Stimulated activated CD4-positive, alpha-beta T cell treated with anti-CD3 and anti-CD28 coated beads, Interleukin-1b, Interleukin-23, amount 100 ng/mL, for 48 hours (primary cell): ENCODE measurements at regions not wholly inside any gene's neighbourhood (a gene's known extent, or its start where the extent isn't known, plus 50 kb on each side); places are given as distances from the start of the nearest gene placed in this dataset.
A peak's percentile ranks its signal among the peaks of the same experiment; 100 is the strongest.
"Not testable (repeated sequence)": the region's sequence is repeated elsewhere in the genome, so short reads cannot be mapped to it uniquely, and the experiment has no call there.

Experiments used
- DNase-seq: peaks from one replicate; pipeline ENCODE4 v3.0.0-alpha.2; 2020

DNA sequence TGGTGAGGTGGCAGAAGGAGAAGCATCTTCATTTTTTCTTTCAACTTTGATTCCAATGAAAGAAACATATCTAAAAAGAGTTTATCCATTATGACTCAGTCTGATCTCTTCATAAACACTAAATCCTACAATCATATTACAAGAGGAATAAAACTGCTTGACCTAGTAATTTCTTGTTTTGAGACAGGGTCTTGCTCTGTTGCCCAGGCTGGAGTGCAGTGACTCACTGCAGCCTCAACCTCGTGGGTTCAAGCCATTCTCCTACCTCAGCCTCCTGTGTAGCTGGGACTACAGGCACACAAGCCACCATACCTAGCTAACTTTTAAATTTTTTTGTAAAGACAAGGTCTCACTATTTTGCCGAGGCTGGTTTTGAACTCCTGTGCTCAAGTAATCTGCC, 147.2 kb downstream of the NDUFA12 start:
- no peak for DNase-seq

DNA sequence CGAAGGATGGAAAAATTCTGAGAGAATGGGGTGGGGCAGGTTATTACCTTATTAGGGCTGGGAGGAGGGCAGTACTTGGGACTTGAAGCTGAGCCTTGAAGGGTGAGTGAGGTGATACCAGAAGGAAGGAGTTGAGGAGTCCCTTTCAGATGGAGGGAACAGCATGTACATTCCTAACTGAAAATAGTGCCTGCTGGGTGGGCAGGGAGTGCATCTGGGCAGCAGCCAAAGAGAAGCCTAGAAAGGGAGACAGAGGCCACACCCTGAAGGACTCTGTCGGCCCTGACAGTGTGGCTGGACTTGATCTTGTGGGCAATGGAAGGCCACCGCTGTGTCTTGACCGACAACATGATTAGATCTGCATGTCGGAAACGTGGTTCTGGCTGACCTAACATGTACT, 147.6 kb downstream of the NDUFA12 start:
- no peak for DNase-seq

DNA sequence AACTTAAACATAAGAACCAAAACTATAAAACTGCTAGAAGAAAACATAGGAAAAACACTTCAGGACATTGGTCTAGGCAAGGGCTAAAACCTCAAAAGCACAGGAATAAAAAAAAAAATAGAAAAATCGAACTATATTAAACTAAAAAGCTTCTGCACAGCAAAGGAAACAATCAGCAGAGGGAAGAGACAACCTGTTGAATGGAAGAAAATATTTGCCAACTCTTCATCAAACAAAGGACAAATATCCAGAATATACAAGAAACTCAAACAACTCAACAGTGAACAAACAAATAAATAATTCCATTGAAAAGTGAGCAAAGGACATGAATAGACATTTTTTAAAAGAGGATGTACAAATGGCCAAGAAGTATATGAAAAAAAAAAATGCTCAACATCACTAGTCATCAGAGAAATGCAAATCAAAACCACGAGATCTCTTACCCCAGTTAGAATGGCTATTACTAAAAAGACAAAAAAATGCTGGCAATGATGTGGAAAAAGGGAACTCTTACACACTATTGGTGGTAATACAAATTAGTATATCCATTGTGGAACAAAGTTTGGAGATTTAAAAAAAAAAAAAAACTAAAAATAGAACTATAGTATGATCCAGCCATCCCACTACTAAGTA, 152.0 kb downstream of the NDUFA12 start:
- DNase-seq: no peak

DNA sequence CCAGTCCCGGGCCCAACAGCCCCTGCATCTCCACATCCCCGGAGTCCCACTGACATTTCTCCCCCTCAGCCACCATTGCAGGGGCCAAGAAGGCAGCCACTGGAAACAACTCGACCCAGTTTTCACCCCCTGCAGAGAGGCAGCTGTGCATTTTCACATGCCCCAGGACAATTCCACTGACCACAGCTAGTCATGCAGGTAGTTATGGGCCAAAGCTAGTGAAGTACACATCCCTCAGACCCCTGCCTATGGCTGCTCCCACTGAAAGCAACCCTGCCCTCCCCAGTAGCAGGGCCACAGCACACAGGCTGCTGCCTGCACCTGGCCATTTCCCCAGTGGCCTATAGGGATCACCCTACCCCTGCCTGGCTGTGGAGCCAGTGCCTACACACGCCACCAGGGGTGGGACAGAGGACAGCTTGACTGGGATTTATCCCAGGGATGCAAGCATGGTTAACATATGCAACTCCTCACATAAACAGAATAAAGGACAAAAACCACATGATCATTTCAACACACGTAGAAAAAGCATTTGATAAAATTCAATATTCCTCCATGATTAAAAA, 154.0 kb downstream of the NDUFA12 start:
- DNase-seq: no peak

DNA sequence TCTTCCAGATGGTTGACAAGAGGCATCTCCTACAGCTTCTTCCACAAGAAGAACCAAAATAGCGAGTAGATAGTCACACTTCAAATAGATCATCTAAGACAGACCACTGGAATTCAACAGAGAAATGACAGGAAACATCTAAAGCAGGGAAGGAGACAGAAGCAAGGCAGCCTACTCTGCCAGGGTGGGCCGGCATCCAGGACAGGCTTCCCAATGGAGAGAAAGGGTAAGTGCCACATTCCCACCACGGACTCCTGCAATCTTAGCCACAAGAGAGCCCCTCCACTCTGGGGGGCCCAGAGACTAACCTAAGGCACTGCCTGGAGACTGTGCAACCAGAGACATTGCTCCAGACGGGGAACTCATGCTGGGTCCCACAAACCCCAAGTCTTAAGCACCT, 154.5 kb downstream of the NDUFA12 start:
- no peak for DNase-seq

DNA sequence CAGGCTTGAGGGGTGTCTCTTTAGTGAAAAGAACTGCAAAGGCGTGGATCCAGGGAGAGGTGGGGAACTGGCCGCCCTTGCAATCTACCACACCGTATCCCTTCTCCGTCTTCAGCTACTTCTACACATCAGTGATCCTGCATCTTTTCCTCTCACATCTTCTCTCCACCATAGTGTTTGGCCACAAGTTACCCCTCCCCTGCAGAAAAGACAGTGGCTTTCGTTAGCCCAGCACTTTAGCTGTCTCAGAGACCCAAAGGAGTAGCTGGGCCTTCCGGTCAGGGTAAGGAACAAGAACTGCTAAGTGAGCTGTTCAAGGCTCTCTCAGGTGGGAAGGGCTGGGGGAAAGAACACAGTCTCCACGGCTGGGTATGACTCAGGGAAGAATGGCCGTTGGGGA, 158.4 kb downstream of the NDUFA12 start:
- DNase-seq: no peak

DNA sequence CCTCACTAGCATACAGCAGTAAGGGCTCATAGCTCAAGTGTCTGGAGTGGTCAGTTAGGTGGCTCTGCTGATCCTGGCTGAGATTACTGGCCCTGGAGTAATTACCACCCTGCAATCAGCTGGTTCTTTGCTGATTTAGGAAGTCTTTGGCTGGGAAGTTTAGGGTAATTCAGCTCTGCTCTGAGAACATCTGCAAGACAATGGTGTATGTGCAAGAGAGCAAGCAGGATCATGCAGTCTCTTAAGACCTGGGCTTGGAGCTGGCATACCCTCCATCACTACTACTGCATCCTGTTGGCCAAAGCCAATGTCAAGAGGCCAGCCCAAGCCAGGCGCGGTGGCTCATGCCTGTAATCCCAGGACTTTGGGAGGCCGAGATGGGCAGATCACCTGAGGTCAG, 159.0 kb downstream of the NDUFA12 start:
- no peak for DNase-seq

DNA sequence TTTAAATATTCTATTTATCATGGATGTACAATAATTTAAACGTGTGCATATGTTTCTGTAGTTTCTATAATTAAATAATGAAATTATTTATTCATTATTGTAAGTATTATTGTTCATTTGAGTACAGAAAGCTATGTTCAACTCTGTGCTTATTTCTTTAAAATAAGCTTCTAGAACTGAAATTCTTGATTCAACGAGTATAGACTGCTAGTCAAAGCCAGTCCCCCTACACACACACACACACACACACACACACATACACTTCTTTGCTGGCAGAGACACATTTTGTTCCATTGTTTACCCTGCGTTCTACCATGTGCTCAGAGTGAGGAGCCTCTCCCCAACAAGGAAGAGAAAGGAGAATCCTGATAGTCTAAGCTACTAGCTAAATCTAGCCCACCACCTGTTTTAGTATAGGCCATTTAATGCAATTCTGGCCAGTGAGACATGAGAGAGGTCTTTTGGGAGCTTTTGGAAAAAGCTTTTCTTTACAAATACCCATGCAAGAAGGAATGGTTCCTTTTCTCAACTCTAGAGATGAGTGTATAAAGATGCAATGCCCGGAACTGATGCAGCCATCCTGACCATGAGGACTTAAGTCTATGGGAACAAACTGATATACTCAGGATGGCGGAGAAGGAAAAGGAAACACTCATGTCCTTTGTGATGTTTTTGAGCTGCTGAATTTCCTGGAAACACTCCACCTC, 161.4 kb downstream of the NDUFA12 start:
- DNase-seq: no peak

DNA sequence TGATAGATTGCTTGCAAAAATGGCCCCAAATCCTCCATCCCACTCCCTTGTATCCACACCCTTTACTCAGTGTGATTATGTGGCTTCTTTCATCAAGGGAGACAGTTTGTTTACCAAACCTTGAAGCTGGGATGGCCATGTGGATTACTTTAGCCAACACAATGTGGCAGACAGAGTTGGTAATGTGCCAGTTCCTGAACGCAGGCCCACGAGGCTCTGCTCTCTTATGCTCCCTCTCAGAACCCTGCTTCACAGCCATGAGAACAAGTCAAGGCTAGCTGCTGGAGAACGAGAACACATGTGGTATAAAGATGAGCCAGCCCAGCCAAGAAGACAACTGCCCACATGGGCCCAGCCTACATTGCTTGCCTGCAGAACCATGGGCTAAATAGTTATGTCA, 162.3 kb downstream of the NDUFA12 start:
- DNase-seq: no peak

DNA sequence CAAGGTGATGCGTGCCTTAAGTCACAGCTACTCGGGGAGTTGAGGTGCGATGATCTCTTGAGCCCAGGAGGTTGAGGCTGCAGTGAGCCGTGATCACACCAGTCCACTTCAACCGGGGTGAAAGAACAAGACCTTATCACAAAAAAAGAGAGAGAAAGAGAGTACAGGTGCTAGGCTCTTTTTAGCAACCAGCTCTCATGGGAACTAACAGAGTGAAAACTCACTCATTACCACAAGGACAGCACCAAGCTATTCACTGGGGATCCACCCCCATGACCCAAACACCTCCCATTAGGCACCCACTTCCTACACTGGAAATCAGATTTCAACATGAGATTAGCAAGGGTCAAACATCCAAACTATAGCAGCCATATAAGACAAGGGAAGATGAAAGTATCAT, 164.2 kb downstream of the NDUFA12 start:
- no peak for DNase-seq

DNA sequence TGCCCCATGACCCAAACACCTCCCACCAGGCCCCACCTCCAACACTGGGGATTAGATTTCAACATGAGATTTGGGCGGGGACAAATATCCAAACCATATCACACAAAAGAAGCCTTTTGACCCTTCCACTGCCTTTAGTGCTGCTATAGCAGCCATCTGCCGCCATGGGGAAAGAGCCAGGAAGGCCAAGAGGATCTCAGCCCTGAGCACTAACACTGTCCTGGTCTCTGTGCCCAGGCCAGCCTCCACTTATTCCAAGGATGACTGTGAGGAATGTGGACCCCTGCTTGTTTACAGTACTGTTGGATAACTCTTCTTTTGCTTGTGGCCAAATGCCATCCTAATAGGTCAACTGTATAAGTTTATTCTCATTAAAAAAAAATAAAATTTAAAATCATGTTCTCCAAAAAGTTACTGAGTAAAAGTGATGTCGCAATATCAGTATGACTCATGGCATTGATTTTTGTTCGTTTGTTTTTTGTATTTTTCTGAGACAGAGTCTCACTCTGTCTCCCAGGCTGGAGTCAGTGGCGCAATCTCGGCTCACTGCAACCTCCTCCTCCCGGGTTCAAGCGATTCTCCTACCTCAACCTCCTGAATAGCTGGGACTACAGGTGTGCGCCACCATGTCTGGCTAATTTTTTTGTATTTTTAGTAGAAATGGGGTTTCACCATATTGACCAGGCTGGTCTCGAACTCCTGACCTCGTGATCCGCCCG, 166.4 kb downstream of the NDUFA12 start:
- DNase-seq: not testable (repeated sequence)

DNA sequence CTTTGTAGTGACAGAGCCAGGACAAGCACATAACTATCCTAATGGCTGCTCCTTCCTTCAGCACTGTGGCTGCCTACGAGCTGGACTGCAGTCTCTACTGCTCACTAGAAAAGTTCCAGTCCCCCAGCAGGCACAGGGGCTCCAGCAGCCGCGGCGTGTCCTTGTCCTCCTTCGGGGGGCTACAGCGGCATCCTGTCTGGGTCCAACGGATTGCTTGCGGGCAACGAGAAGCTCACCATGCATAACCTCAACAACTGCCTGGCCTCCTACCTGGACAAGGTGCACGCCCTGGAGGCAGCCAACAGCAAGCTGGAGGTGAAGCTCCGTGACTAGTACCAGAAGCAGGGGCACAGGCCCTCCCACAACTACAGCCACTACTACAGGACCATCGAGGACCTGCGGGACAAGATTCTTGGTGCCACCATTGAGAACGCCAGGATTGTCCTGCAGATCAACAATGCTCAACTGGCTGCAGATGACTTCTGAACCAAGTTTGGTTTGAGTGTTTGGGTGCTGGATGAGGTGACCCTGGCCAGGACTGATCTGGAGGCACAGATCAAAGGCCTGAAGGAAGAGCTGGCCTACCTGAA, 169.4 kb downstream of the NDUFA12 start:
- DNase-seq: no peak

DNA sequence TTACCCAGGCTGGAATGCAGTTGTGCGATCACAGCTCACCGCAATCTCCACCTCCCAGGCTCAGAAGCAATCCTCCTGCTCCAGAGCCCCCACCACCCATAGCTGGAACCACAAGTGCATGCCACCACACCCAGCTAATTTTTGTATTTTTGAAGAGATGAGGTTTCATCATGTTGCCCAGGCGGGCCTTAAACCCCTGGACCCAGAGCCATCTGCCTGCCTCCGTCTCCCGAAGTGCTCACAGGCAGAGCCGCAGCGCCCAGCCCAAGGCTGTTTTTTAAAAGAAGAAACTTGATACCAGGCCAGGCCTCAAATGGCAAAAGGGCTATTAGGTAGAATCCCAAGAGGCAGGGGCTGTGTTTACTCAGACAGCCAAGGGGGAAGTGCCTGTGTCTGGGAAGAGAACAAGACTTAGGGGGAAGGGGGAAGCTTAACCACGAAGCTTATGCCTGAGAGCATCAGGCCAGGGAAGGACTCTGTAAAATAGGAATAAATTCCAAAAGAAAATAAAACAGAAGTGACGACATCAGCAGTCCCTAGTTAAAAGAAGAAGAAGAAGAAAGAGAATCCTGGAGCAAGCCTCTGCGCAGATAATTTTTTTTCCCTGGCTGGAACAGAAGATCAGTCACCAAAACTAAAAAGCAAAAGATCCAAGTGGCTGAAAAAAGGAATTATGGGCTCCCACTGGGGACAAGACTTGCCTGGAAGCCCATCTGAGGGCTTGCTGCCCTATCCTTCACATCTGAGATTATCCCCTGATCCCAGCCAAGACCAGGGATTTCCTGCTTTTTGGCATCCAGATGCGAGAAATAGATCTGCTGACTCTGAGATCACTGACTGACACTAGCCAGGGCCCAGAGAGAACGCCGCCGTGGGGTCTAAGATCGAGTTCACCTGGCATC, 170.5 kb downstream of the NDUFA12 start:
- no peak for DNase-seq

DNA sequence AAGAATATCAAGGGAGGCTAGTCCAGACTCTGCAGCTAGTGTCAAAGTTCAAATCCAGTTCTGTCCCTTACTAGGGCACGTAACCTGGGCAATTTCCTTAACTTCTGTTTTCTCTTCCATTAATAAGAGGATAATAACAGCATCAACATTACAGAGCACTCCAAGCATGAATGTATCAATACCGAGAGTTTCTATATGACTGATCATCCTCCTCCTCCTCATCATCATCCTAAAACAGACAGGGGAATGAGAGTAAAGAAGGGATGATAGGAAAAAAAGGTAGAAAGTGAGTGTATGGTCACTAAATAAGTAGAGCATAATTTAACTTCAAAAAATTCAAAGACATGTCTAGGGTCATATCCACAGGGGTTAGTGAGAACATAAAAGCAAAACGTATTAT, 171.4 kb downstream of the NDUFA12 start:
- DNase-seq: no peak

DNA sequence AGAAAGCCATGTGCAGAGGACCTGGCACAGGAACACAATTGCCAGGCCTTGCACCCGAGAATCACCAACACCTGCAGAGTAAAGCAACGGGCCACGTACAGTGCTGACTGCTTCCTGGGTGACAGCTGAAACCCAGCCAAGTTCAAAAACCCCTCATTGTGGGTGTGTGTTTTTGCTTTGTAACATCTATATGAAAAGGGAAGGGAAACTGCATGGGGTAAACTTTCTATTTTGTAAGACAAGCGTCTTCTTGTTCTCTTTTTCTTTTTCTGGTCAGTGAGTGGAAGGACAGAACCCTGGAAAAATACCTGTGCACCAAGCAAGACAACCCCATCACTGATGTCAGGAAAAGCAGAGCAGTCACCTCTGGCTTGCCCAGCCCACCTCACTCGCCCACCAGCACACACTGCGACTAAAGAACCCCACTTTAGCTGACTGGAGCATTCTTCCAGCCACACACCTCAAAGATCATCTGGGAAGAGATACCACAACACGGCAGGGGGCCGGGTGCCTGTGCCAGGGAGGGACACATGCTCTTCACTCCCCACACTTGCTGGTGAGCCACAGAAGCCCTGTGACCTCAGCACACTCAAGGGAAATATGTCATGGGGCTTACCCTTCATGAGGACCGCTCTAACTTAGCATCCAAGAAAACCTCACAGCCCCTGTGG, 172.3 kb downstream of the NDUFA12 start:
- peak; percentile 22 for DNase-seq

DNA sequence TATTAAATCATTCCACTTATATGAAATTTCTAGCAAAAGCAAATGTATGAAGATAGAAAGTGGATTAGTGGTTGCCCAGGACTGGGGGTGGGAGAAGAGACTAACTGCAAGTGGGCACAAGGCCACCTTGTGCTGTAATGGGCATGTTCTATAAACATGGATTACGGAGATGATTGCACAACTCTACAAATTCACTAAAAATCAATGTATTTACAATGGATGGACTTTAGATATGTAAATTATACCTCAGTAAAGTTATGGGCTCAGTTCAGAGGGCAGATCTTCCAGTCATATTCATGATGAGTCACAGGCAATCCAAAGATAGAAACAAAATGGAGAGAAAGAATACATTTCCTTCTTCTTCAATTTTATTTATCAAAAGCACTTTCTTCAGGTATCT, 173.9 kb downstream of the NDUFA12 start:
- DNase-seq: no peak

DNA sequence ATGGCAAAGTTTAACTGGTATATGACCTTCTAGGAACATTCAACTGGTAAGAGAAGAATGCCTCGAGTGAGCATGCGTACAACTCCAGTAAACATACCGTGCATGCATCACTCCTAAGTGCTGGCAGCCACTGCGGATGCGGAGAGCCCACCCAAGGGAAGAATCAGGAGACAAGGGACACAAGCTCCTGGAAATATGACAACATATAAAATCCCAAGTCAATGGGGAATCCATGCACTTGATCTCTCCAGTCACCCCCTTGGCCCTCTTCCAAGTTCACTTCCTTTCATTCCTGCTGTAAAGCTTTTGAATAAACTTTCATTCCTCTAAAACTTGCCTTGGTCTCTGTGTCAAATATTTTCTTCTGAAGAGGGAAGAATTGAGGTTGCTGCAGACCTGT, 168.7 kb upstream of the TMCC3 start:
- DNase-seq: no peak

DNA sequence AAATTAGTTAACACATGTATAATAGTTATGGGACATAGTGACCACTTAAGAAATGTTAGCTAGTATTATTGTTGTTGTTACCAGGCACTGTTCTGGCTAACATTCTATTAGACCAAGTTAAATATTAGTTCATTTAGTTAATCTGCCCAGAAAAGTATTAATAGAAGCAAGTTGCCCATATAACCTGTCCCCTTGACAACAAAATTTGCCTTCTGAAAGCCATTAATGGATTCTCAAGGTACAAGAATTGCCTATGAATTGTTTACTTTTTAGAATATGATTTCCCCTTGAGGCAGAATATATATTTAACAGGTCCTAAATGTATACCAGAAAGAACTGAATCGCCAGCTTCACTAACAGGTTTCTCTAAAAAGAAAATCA, 167.3 kb upstream of the TMCC3 start:
- no peak for DNase-seq

DNA sequence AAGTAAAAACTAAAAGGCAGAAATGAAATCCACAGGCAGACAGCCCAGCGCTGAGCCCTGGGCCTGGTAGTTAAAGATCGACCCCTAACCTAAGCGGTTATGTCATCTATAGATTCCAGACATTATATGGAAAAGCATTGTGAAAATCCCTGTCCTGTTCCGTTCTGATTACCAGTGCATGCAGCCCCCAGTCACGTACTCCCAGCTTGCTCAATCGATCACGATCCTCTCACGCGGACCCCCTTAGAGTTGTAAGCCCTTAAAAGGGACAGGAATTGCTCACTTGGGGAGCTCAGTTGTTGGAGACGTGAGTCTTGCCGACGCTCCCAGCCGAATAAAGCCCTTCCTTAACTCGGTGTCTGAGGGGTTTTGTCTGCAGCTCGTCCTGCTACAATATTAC, 166.8 kb upstream of the TMCC3 start:
- DNase-seq: not testable (repeated sequence)

DNA sequence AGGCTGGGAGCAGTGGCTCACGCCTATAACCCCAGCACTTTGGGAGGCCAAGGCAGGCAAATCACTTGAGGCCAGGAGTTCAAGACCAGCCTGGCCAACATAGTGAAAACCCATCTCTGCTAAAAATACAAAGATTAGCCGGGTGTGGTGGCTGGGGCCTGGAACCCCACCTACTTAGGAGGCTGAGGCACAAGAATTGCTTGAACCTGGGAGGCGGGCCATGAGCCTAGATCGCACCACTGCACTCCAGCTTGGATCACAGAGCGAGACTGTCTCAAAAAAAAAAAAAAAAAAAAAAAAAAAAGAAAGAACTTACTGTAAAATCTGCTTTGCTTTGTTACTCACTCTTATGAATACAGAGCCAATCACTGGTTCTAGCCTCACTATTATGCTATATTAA, 166.4 kb upstream of the TMCC3 start:
- not testable (repeated sequence) for DNase-seq

DNA sequence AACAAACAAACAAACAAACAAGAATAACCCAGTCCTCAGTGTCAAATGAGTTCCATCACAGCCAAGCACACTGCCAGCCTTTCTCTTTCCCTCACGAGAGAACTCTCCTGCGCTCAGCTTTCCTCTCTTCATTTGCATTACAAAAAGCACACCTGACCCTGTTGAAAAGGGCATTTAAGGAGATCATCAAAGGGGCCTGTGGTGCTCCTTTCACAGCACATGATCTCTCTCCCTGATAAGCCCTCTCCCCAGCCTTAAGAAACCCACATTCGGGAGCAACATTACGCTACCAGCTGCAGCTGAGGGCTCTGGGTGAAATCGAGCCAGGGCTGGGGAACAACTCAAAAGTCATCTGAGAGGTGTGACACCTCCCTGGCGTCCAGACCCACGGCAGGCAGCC, 165.6 kb upstream of the TMCC3 start:
- no peak for DNase-seq

DNA sequence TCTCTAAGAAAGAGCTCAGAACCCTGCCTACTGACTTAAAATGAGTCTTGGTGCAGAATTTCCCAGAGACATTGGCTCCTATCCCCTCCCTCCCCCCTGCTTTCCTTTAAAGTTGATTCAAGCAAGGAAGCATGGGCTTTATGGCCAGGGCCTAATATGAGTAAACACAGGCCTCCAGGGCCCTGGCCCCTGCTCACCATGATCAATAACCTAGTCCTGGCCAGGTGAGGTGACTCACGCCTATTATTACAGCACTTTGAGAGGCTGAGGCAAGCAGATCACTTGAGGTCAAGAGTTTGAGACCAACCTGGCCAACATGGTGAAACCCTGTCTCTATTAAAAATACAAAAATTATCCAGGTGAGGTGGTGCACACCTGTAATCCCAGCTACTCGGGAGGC, 165.1 kb upstream of the TMCC3 start:
- no peak for DNase-seq
